Pancreas (tissue), 10 donors: ENCODE measurements at regions not wholly inside any gene's neighbourhood (a gene's known extent, or its start where the extent isn't known, plus 50 kb on each side); places are given as distances from the start of the nearest gene placed in this dataset.

Source experiments
- ATAC-seq, 4 donors: fragments of 200-7000 bp; cut with Tn5 transposase; one replicate each; pipeline versions ENCODE4 v1.8.0 to v1.9.1; 2020; ENCODE audit warnings: mild to moderate bottlenecking in 4 of 4, moderate library complexity in 4 of 4
- DNase-seq, 6 donors: peaks; one replicate each; pipeline ENCODE4 v3.0.0-alpha.2; 2020
- FAIRE-seq: peaks from 2 replicates; lab custom pipeline; 2012; peaks lifted over from hg19 to GRCh38; lab: Jason Lieb, UNC
- H3K27ac ChIP-seq, 4 donors: fragments of 200-600 bp; sonication (generic); 1 replicate in 3 of 4; 2 replicates in 1 of 4; pipeline versions ENCODE4 v1.5.0 to v1.8.0; 2020
- H3K27me3 ChIP-seq, 4 donors: fragments of 200-600 bp; one replicate each; pipeline ENCODE4 v1.8.0; 2021
- H3K36me3 ChIP-seq, 3 donors: fragments of 200-600 bp; sonication (generic) in 1 of 3; one replicate each; pipeline versions ENCODE4 v1.5.0 to v1.8.0; 2020 to 2021
- H3K4me1 ChIP-seq, 3 donors: fragments of 200-600 bp; one replicate each; pipeline ENCODE4 v1.8.0; 2021
- H3K4me3 ChIP-seq, 4 donors: fragments of 200-600 bp; sonication (generic) in 2 of 4; one replicate each; pipeline versions ENCODE4 v1.5.0 to v1.8.0; 2020 to 2021
- H3K9me3 ChIP-seq, 4 donors: fragments of 200-600 bp; one replicate each; pipeline ENCODE4 v1.8.0; 2021
- WGBS, 2 donors: extraction: QIAGEN DNeasy Blood & Tissue Kit; methylation state at CpG; one replicate each; pipeline ENCODE4 v1.1.7; 2013; 5-methylcytosine and 5-hydroxymethylcytosine counted together
- intact Hi-C, 3 donors: fragments of 100-400 bp; cut with DNase I; formaldehyde crosslinking; loops; one replicate each; pipeline versions ENCODE4 v1.11.1 to v1.14.2; 2022
- TF ChIP-seq, protein P1 (sequence below), 4 donors: fragments of 200-600 bp; sonication (generic) in 3 of 4; IDR thresholded peaks; one replicate each; pipeline versions ENCODE4 v1.5.0 to v1.8.0; 2021; ENCODE audit warnings: antibody characterized with exemption in 4 of 4
- donor health status: healthy with polysubstance abuse.
- donor health status: DM: no; HTN: no; CAD: no; lungs with moderate emphysema.
- donor health status: DM: no; HTN: no; CAD: no.
- donor health status: control.
- donor health status: control.
- donor health status: Bipolar disorder and iron deficiency.
- donor health status: DM: yes; HTN: yes; CAD: no.
- donor health status: DM: no; HTN: no; CAD: no.
- donor health status: DM: no; HTN: no; CAD: no.
- donor health status: DM: yes; HTN: yes; CAD: no.

DNA sequence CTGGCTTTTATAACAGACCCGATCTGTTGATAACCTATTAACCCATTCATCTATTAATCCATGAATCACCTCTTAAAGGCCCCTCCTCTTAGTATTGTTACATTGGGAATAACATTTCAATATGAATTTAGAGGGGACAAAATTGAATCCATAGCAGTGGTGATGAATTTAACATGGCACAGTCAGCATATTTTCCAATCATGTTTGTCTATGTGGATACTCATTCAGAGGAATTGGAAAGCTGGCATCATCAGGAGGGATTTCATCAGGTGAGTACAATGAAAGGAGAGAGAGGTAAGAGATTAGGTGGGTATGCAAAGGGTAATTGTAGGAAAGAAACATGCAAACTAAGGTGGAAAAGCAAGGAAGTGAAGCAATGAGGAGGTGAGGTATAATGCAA, 59.6 kb upstream of the FOXN2 start:
- Histone ChIP-seq H3K4me3 (no peak overlapping the region), H3K27ac (no peak overlapping the region), H3K36me3 (no peaks in the 10 kb centered on the region), H3K9me3 (no peaks in the 10 kb centered on the region), H3K4me1 (no peaks in the 10 kb centered on the region), H3K27me3 (no peaks in the 10 kb centered on the region)
- DNase-seq, result no peak
- TF ChIP-seq, protein P1, sequence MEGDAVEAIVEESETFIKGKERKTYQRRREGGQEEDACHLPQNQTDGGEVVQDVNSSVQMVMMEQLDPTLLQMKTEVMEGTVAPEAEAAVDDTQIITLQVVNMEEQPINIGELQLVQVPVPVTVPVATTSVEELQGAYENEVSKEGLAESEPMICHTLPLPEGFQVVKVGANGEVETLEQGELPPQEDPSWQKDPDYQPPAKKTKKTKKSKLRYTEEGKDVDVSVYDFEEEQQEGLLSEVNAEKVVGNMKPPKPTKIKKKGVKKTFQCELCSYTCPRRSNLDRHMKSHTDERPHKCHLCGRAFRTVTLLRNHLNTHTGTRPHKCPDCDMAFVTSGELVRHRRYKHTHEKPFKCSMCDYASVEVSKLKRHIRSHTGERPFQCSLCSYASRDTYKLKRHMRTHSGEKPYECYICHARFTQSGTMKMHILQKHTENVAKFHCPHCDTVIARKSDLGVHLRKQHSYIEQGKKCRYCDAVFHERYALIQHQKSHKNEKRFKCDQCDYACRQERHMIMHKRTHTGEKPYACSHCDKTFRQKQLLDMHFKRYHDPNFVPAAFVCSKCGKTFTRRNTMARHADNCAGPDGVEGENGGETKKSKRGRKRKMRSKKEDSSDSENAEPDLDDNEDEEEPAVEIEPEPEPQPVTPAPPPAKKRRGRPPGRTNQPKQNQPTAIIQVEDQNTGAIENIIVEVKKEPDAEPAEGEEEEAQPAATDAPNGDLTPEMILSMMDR (IDR thresholded peaks at IDR 0.05), result no peak
- no peak for ATAC-seq
- intact Hi-C loops, result no loop called here
- FAIRE-seq, result no peak
- 36 to 44% methylated on average over 1 of the region's 1 CpG for WGBS, 2 donors

DNA sequence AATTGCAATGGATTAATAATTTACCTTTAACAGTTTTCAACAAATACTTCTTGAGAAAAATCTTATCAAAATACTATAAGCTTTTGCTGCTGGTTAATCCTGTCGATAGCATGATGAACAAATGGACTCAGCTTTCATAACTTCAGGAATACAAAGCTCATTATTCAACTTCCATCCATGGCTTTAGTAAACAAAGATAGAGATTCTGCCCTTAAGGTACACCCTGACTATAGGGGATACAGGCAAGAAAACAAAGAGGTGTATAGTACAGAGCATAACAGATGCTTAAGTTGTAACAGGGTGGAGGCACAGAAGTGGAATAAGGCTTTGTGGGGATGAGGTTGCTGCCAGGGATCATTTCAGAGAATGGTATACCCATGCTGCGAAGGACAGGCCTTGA, 57.0 kb upstream of the FOXN2 start:
- intact Hi-C loops, result no loop called here
- H3K27me3 ChIP-seq, result no peaks in the 10 kb centered on the region
- H3K27ac ChIP-seq, result no peak overlapping the region
- ATAC-seq (no peak), FAIRE-seq (no peak), DNase-seq (no peak)
- H3K9me3 ChIP-seq, result no peaks in the 10 kb centered on the region
- TF ChIP-seq, protein P1 (IDR thresholded peaks at IDR 0.05), result no peak
- no peaks in the 10 kb centered on the region for H3K36me3 ChIP-seq
- H3K4me1 ChIP-seq, result no peaks in the 10 kb centered on the region
- WGBS, 2 donors, result 44 to 47% methylated on average over 2 of the region's 2 CpGs
- H3K4me3 ChIP-seq, result no peak overlapping the region

DNA sequence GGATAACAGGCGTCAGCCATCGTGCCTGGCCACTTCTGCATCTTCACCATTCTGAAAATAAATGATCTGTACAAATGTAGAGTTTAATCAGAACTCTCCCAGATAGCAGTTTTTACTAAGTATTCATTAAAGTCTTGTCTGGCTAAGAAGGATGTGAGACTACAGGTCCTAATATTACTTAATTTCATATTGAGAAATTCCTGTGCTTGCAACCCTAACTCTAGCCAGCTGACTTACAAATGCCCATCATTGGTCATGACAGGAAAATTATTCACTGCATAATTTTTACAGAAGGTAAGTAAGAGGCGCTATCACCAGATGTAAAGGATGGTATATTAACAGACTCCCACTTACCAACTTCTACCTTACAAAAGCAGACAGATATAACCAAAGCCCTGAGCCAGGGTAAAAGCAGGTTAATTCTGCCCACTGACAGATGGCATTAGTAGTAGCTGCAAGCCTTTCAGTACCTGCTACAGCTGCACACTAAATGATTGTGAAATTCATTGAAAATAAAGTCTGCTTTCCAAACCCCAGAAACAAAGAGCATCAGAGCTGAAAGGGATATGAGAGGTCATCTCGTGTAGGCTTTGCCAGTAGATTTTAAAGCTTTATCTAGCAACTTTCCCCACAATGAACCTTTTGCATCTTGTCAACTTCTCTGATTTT, 55.9 kb upstream of the FOXN2 start:
- Histone ChIP-seq H3K9me3 (no peaks in the 10 kb centered on the region), H3K36me3 (no peaks in the 10 kb centered on the region), H3K27me3 (no peaks in the 10 kb centered on the region), H3K27ac (no peak overlapping the region), H3K4me3 (no peak overlapping the region), H3K4me1 (no peaks in the 10 kb centered on the region)
- no peak for ATAC-seq
- DNase-seq, result no peak
- TF ChIP-seq, protein P1 (IDR thresholded peaks at IDR 0.05), result no peak
- no peak for FAIRE-seq
- intact Hi-C loops, result no loop called here
- 77 to 88% methylated on average over 4 of the region's 4 CpGs for WGBS, 2 donors

DNA sequence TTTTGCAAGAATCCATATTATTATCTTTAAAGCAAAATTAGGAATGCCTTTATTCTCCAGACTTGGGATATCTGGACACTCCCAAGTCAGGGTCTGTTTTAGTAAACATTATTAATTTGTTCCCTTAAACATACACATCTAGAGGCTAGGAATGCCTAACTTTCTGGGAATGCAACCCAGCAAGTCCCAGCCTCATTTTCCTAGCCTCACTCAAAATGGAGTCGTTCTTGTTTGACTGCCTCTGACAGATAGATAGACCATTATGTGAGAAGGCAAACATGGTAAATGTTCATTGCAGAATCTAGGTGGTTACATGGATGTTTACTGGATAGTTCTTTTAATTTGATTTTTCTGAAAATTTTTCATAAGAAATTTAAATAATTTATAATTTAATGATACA, 54.7 kb upstream of the FOXN2 start:
- H3K27ac ChIP-seq, result no peak overlapping the region
- H3K4me3 ChIP-seq, result no peak overlapping the region
- DNase-seq (no peak), FAIRE-seq (no peak), ATAC-seq (no peak)
- 14 to 25% methylated on average over 1 of the region's 1 CpG for WGBS, 2 donors
- TF ChIP-seq, protein P1 (IDR thresholded peaks at IDR 0.05), result no peak
- H3K27me3 ChIP-seq, result no peaks in the 10 kb centered on the region
- no peaks in the 10 kb centered on the region for H3K4me1 ChIP-seq
- H3K36me3 ChIP-seq, result no peaks in the 10 kb centered on the region
- intact Hi-C loops, result no loop called here
- H3K9me3 ChIP-seq, result no peaks in the 10 kb centered on the region

DNA sequence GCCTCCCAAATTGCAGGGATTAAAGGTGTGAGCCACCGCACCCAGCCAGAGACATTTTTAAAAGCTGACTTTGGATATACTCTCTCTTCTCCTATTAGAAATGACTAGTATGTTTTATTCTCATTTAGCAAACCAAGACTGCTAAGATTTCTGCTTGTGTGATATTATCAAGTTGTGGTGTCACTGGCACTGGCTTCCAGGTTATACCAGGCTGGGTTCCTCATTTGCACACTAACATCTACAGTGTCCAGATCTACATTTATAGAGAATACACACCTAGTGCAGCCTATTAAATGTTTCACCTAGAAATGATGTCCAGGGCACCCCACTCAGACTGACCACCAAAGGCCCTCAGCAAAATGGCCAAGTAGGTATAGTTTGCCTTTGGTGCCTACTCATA, 49.9 kb upstream of the FOXN2 start:
- intact Hi-C loops, result no loop called here
- H3K36me3 ChIP-seq, result no peaks in the 10 kb centered on the region
- H3K9me3 ChIP-seq, result no peaks in the 10 kb centered on the region
- DNase-seq, result no peak
- no peaks in the 10 kb centered on the region for H3K4me1 ChIP-seq
- FAIRE-seq, result no peak
- TF ChIP-seq, protein P1 (IDR thresholded peaks at IDR 0.05), result no peak
- no peak overlapping the region for H3K4me3 ChIP-seq
- ATAC-seq, result no peak
- WGBS, 2 donors, result 95 to 98% methylated on average over 1 of the region's 1 CpG
- no peak overlapping the region for H3K27ac ChIP-seq
- H3K27me3 ChIP-seq, result no peaks in the 10 kb centered on the region
